Liver (tissue), 8 donors: ENCODE measurements at regions not wholly inside any gene's neighbourhood (a gene's known extent, or its start where the extent isn't known, plus 50 kb on each side); places are given as distances from the start of the nearest gene placed in this dataset.

Experiments
- DNase-seq: peaks from one replicate; pipeline ENCODE4 v3.0.0-alpha.2; 2017; ENCODE audit warnings: low spot score
- H3K27ac ChIP-seq, 2 donors: one replicate each; pipeline ENCODE4 v1.7.0; 2013; ENCODE audit warnings: inconsistent platforms in 2 of 2, low read length in 2 of 2, control low read depth in 1 of 2, low read depth in 1 of 2, mild to moderate bottlenecking in 1 of 2
- H3K27me3 ChIP-seq, 4 donors: one replicate each; pipeline versions ENCODE4 v1.6.1 to v1.7.0; 2013; ENCODE audit warnings: low read length in 3 of 4, inconsistent platforms in 1 of 4, mild to moderate bottlenecking in 1 of 4, moderate library complexity in 1 of 4; ENCODE audit not compliant: control insufficient read depth in 4 of 4, insufficient read depth in 4 of 4
- H3K36me3 ChIP-seq, 4 donors: one replicate each; pipeline versions ENCODE4 v1.6.1 to v1.7.0; 2013; ENCODE audit warnings: low read length in 3 of 4, mild to moderate bottlenecking in 3 of 4, low read depth in 1 of 4, moderate library complexity in 1 of 4; ENCODE audit not compliant: control insufficient read depth in 4 of 4, insufficient read depth in 3 of 4
- H3K4me1 ChIP-seq, 4 donors: one replicate each; pipeline versions ENCODE4 v1.6.1 to v1.7.0; 2013; ENCODE audit warnings: low read length in 3 of 4, mild to moderate bottlenecking in 3 of 4, moderate library complexity in 1 of 4; ENCODE audit not compliant: control insufficient read depth in 4 of 4, insufficient read depth in 4 of 4
- H3K4me3 ChIP-seq, 3 donors: one replicate each; pipeline versions ENCODE4 v1.6.1 to v1.7.0; 2013; ENCODE audit warnings: low read length in 3 of 3, control low read depth in 1 of 3, low read depth in 1 of 3, mild to moderate bottlenecking in 1 of 3
- H3K9ac ChIP-seq, 2 donors: one replicate each; pipeline ENCODE4 v1.7.0; 2013; ENCODE audit warnings: low read length in 2 of 2, mild to moderate bottlenecking in 2 of 2, moderate library complexity in 2 of 2, control low read depth in 1 of 2, low read depth in 1 of 2
- H3K9me3 ChIP-seq, 4 donors: one replicate each; pipeline versions ENCODE4 v1.6.1 to v1.7.0; 2013; ENCODE audit warnings: low read length in 3 of 4; ENCODE audit not compliant: control insufficient read depth in 4 of 4
- EGR1 ChIP-seq, 2 donors: IDR thresholded peaks; 2 replicates each; pipeline ENCODE4 v1.6.1; 2016 to 2018; ENCODE audit warnings: antibody characterized with exemption in 2 of 2, low read depth in 2 of 2
- FOXA1 ChIP-seq: IDR thresholded peaks from 2 replicates; pipeline ENCODE4 v1.6.1; 2016; ENCODE audit warnings: antibody characterized with exemption
- FOXA2 ChIP-seq: IDR thresholded peaks from 2 replicates; pipeline ENCODE4 v1.6.1; 2016; ENCODE audit warnings: antibody characterized with exemption
- GABPA ChIP-seq, 2 donors: IDR thresholded peaks in 1 of 2; conservative IDR thresholded peaks in 1 of 2; 2 replicates each; pipeline ENCODE4 v1.6.1; 2016; ENCODE audit warnings: antibody characterized with exemption in 2 of 2, mild to moderate bottlenecking in 1 of 2, moderate library complexity in 1 of 2
- HNF4A ChIP-seq, 2 donors: conservative IDR thresholded peaks; 2 replicates each; pipeline ENCODE4 v1.6.1; 2016; ENCODE audit warnings: antibody characterized with exemption in 2 of 2, mild to moderate bottlenecking in 2 of 2
- HNF4G ChIP-seq: IDR thresholded peaks from 2 replicates; pipeline ENCODE4 v1.6.1; 2016; ENCODE audit warnings: antibody characterized with exemption
- JUND ChIP-seq, 2 donors: IDR thresholded peaks; 2 replicates each; pipeline ENCODE4 v1.6.1; 2016; ENCODE audit warnings: antibody characterized with exemption in 2 of 2
- NR2F2 ChIP-seq: IDR thresholded peaks from 2 replicates; pipeline ENCODE4 v1.6.1; 2016; ENCODE audit warnings: antibody characterized with exemption
- RAD21 ChIP-seq, 2 donors: IDR thresholded peaks; 2 replicates each; pipeline ENCODE4 v1.6.1; 2016; ENCODE audit warnings: antibody characterized with exemption in 2 of 2, mild to moderate bottlenecking in 2 of 2
- RXRA ChIP-seq, 2 donors: IDR thresholded peaks; 2 replicates each; pipeline ENCODE4 v1.6.1; 2017 to 2018; ENCODE audit warnings: antibody characterized with exemption in 2 of 2, mild to moderate bottlenecking in 1 of 2
- SP1 ChIP-seq: IDR thresholded peaks from 2 replicates; pipeline ENCODE4 v1.6.1; 2018; ENCODE audit warnings: antibody characterized with exemption, mild to moderate bottlenecking
- TAF1 ChIP-seq: conservative IDR thresholded peaks from 2 replicates; pipeline ENCODE4 v1.6.1; 2016; ENCODE audit warnings: antibody characterized with exemption, mild to moderate bottlenecking
- YY1 ChIP-seq: IDR thresholded peaks from 2 replicates; pipeline ENCODE4 v1.6.1; 2016; ENCODE audit warnings: antibody characterized with exemption, mild to moderate bottlenecking
- WGBS: extraction: QIAGEN DNeasy Blood & Tissue Kit; methylation state at CpG from one replicate; pipeline ENCODE4 v1.1.7; 2013; 5-methylcytosine and 5-hydroxymethylcytosine counted together
- TF ChIP-seq, protein P1 (sequence below): IDR thresholded peaks from 2 replicates; pipeline ENCODE4 v1.6.1; 2016; ENCODE audit warnings: antibody characterized with exemption
- TF ChIP-seq, protein P2 (sequence below): fragments of 150-350 bp; IDR thresholded peaks from 2 replicates; pipeline ENCODE4 v1.5.1; 2017; ENCODE audit warnings: improper control_type of control experiment, low read depth, low read length; ENCODE audit not compliant: missing input control
- TF ChIP-seq, protein P3 (sequence below): IDR thresholded peaks from 2 replicates; pipeline ENCODE4 v1.6.1; 2016; ENCODE audit warnings: antibody characterized with exemption
- TF ChIP-seq, protein P4 (sequence below): IDR thresholded peaks from 2 replicates; pipeline ENCODE4 v1.6.1; 2016; ENCODE audit warnings: antibody characterized with exemption, mild to moderate bottlenecking
- donor health status: healthy.
- donor health status: healthy.
- donor health status: healthy.
- donor health status: healthy.
- donor health status: healthy.

DNA sequence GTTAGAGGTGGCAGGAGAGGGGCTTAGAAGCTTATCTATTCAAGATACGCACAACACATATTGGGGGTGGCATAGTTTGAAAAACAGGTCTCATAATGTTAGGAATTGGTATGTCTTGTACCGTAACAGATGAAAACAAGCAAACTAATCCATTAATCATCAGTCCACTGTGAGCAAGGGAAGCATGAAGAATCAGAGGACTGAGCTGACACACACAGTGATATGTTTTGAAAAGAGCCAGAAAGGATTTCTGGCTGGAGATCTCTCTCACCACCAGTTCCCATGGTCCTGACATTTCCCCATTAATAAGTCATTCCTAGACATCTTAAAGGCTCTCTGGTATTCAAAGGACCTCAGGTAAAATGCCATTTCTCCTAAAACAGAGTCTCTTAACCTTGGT is 158.8 kb upstream of the PHACTR1 start:
- Histone ChIP-seq H3K27me3 (no peaks in the 10 kb centered on the region), H3K9ac (no peak overlapping the region), H3K4me3 (no peak overlapping the region), H3K36me3 (no peaks in the 10 kb centered on the region), H3K4me1 (no peaks in the 10 kb centered on the region), H3K27ac (no peak overlapping the region), H3K9me3 (peaks cover 0 to 5% (median 3%) of the 10 kb centered on the region in 4 donors)
- TF ChIP-seq FOXA1: no peak
- TF ChIP-seq GABPA (IDR thresholded peaks at IDR 0.05 in 1 of 2, conservative IDR thresholded peaks at IDR 0.05 in 1 of 2): no peak
- no peak for TF ChIP-seq NR2F2
- no peak for TF ChIP-seq YY1
- no peak for TF ChIP-seq TAF1
- no peak for TF ChIP-seq FOXA2
- TF ChIP-seq, protein P1, sequence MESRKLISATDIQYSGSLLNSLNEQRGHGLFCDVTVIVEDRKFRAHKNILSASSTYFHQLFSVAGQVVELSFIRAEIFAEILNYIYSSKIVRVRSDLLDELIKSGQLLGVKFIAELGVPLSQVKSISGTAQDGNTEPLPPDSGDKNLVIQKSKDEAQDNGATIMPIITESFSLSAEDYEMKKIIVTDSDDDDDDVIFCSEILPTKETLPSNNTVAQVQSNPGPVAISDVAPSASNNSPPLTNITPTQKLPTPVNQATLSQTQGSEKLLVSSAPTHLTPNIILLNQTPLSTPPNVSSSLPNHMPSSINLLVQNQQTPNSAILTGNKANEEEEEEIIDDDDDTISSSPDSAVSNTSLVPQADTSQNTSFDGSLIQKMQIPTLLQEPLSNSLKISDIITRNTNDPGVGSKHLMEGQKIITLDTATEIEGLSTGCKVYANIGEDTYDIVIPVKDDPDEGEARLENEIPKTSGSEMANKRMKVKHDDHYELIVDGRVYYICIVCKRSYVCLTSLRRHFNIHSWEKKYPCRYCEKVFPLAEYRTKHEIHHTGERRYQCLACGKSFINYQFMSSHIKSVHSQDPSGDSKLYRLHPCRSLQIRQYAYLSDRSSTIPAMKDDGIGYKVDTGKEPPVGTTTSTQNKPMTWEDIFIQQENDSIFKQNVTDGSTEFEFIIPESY: no peak
- TF ChIP-seq EGR1 (IDR thresholded peaks at IDR 0.05; ENCODE audit: low read depth in 2 of 2): no peak
- no peak for TF ChIP-seq HNF4A (conservative IDR thresholded peaks at IDR 0.05)
- TF ChIP-seq, protein P2, sequence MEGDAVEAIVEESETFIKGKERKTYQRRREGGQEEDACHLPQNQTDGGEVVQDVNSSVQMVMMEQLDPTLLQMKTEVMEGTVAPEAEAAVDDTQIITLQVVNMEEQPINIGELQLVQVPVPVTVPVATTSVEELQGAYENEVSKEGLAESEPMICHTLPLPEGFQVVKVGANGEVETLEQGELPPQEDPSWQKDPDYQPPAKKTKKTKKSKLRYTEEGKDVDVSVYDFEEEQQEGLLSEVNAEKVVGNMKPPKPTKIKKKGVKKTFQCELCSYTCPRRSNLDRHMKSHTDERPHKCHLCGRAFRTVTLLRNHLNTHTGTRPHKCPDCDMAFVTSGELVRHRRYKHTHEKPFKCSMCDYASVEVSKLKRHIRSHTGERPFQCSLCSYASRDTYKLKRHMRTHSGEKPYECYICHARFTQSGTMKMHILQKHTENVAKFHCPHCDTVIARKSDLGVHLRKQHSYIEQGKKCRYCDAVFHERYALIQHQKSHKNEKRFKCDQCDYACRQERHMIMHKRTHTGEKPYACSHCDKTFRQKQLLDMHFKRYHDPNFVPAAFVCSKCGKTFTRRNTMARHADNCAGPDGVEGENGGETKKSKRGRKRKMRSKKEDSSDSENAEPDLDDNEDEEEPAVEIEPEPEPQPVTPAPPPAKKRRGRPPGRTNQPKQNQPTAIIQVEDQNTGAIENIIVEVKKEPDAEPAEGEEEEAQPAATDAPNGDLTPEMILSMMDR: no peak
- no peak for TF ChIP-seq RAD21 (IDR thresholded peaks at IDR 0.05)
- TF ChIP-seq, protein P3, sequence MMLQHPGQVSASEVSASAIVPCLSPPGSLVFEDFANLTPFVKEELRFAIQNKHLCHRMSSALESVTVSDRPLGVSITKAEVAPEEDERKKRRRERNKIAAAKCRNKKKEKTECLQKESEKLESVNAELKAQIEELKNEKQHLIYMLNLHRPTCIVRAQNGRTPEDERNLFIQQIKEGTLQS: no peak
- TF ChIP-seq HNF4G: no peak
- TF ChIP-seq, protein P4, sequence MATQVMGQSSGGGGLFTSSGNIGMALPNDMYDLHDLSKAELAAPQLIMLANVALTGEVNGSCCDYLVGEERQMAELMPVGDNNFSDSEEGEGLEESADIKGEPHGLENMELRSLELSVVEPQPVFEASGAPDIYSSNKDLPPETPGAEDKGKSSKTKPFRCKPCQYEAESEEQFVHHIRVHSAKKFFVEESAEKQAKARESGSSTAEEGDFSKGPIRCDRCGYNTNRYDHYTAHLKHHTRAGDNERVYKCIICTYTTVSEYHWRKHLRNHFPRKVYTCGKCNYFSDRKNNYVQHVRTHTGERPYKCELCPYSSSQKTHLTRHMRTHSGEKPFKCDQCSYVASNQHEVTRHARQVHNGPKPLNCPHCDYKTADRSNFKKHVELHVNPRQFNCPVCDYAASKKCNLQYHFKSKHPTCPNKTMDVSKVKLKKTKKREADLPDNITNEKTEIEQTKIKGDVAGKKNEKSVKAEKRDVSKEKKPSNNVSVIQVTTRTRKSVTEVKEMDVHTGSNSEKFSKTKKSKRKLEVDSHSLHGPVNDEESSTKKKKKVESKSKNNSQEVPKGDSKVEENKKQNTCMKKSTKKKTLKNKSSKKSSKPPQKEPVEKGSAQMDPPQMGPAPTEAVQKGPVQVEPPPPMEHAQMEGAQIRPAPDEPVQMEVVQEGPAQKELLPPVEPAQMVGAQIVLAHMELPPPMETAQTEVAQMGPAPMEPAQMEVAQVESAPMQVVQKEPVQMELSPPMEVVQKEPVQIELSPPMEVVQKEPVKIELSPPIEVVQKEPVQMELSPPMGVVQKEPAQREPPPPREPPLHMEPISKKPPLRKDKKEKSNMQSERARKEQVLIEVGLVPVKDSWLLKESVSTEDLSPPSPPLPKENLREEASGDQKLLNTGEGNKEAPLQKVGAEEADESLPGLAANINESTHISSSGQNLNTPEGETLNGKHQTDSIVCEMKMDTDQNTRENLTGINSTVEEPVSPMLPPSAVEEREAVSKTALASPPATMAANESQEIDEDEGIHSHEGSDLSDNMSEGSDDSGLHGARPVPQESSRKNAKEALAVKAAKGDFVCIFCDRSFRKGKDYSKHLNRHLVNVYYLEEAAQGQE: no peak
- TF ChIP-seq SP1: no peak
- TF ChIP-seq RXRA (IDR thresholded peaks at IDR 0.05): no peak
- no peak for TF ChIP-seq JUND (IDR thresholded peaks at IDR 0.05)
- no peak for DNase-seq
- WGBS: 89% methylated on average over 2 of the region's 2 CpGs

DNA sequence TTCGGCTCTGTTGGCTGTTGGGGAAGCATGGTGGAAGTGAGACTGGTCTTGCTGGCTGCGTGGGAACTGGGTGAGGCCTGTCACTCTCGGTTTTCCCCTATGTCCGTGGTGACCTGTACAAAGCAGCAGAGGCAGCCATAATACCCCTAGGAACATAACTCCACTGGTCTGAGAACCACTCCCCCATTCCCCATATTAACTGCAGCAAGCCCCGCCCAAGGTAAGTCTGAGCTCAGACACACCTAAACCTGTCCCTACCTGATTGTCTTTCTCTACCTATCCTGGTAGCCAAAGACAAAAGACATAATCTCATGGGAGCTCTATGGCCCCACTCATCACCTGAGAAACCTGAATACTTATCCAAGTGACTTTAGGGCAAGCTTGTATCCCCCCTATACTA is 156.3 kb upstream of the PHACTR1 start:
- Histone ChIP-seq H3K27ac (no peak overlapping the region), H3K27me3 (no peaks in the 10 kb centered on the region), H3K4me3 (no peak overlapping the region), H3K4me1 (no peaks in the 10 kb centered on the region), H3K9me3 (peaks cover 0 to 5% (median 3%) of the 10 kb centered on the region in 4 donors), H3K36me3 (no peaks in the 10 kb centered on the region), H3K9ac (no peak overlapping the region)
- no peak for DNase-seq
- WGBS: 86% methylated on average over 5 of the region's 5 CpGs
- TF ChIP-seq SP1 (no peak), JUND (IDR thresholded peaks at IDR 0.05) (no peak), RAD21 (IDR thresholded peaks at IDR 0.05) (no peak), FOXA2 (no peak), EGR1 (IDR thresholded peaks at IDR 0.05; ENCODE audit: low read depth in 2 of 2) (no peak), YY1 (no peak), RXRA (IDR thresholded peaks at IDR 0.05) (no peak)
- TF ChIP-seq, protein P1: no peak
- TF ChIP-seq, protein P3: no peak
- TF ChIP-seq, protein P4: no peak
